Progenitor cell of endocrine pancreas (in vitro differentiated cells): ENCODE measurements at regions not wholly inside any gene's neighbourhood (a gene's known extent, or its start where the extent isn't known, plus 50 kb on each side); places are given as distances from the start of the nearest gene placed in this dataset.

Source experiments
- DNase-seq: peaks from one replicate; pipeline ENCODE4 v3.0.0; 2021; ENCODE audit warnings: low spot score; ENCODE audit not compliant: unreplicated experiment
- H3K27ac Mint-ChIP-seq: 2 replicates; pipeline ENCODE4 v1.8.0; 2021; ENCODE audit warnings: mild to moderate bottlenecking, moderate library complexity, mixed read lengths
- H3K27me3 Mint-ChIP-seq: 2 replicates; pipeline ENCODE4 v1.8.0; 2021; ENCODE audit warnings: mixed read lengths
- H3K36me3 Mint-ChIP-seq: 2 replicates; pipeline ENCODE4 v1.8.0; 2022; ENCODE audit warnings: mixed read lengths; ENCODE audit not compliant: insufficient read depth
- H3K4me1 Mint-ChIP-seq: 2 replicates; pipeline ENCODE4 v1.8.0; 2021; ENCODE audit warnings: low read depth, mixed read lengths
- H3K4me3 Mint-ChIP-seq: 2 replicates; pipeline ENCODE4 v1.8.0; 2021; ENCODE audit warnings: low read depth, mild to moderate bottlenecking, moderate library complexity, mixed read lengths
- H3K9me3 Mint-ChIP-seq: 2 replicates; pipeline ENCODE4 v1.8.0; 2021; ENCODE audit warnings: low read depth, mixed read lengths
- CTCF ChIP-seq: fragments of 200-600 bp; sonication (generic); IDR thresholded peaks from one replicate; pipeline ENCODE4 v1.5.0; 2021; ENCODE audit warnings: antibody characterized with exemption, mild to moderate bottlenecking; ENCODE audit not compliant: unreplicated experiment

GRCh38 chr11:111026241-111026640 lies 219.3 kb upstream of the POU2AF2 start:
- Mint-ChIP-seq H3K9me3 (peaks cover 15% of the 10 kb centered on the region), H3K4me1 (no peaks in the 10 kb centered on the region), H3K27ac (no peak overlapping the region), H3K36me3 (no peaks in the 10 kb centered on the region), H3K27me3 (peaks cover 5% of the 10 kb centered on the region), H3K4me3 (no peak overlapping the region)
- TF ChIP-seq CTCF: no peak
- no peak for DNase-seq

DNA sequence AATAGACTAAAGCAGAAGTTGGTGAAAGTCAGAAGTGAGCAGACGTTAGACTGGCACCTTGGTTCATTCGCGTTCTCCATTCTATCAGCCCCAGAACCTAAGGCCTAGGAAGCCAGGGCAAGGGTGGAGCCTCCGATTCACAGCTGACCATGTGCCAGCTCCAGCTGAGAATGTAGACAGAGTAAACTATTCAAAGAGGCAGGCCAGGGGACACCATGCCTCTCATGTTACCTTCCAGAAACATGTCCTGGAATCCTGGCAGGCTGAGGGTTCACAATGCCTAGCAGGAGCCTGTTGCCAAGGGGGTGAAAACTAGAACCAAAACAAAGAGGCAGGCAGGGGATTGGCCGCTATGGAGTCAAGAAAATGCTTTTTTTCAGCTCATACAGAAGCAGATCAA lies 224.4 kb upstream of the POU2AF2 start:
- Mint-ChIP-seq H3K4me3 (no peak overlapping the region), H3K9me3 (no peaks in the 10 kb centered on the region), H3K4me1 (no peaks in the 10 kb centered on the region), H3K27me3 (peaks cover 5% of the 10 kb centered on the region), H3K27ac (peak overlapping the region; percentile 74), H3K36me3 (no peaks in the 10 kb centered on the region)
- no peak for DNase-seq
- TF ChIP-seq CTCF: no peak

- Mint-ChIP-seq H3K27ac (no peak overlapping the region), H3K4me1 (no peaks in the 10 kb centered on the region), H3K9me3 (no peaks in the 10 kb centered on the region), H3K4me3 (no peak overlapping the region), H3K36me3 (no peaks in the 10 kb centered on the region), H3K27me3 (peaks cover 5% of the 10 kb centered on the region)
- no peak for TF ChIP-seq CTCF
- no peak for DNase-seq
Measured at GRCh38 chr11:111019871-111020670, 225.5 kb upstream of the POU2AF2 start.

- no peaks in the 10 kb centered on the region for H3K9me3 Mint-ChIP-seq
- H3K4me3 Mint-ChIP-seq: no peak overlapping the region
- DNase-seq: no peak
- TF ChIP-seq CTCF: no peak
- no peaks in the 10 kb centered on the region for H3K4me1 Mint-ChIP-seq
- no peaks in the 10 kb centered on the region for H3K36me3 Mint-ChIP-seq
- peaks cover 5% of the 10 kb centered on the region for H3K27me3 Mint-ChIP-seq
- no peak overlapping the region for H3K27ac Mint-ChIP-seq
Measured at GRCh38 chr11:111019451-111019850, 226.1 kb upstream of the POU2AF2 start.

- Mint-ChIP-seq H3K4me1 (no peaks in the 10 kb centered on the region), H3K27ac (no peak overlapping the region), H3K9me3 (no peaks in the 10 kb centered on the region), H3K4me3 (no peak overlapping the region), H3K36me3 (no peaks in the 10 kb centered on the region), H3K27me3 (peaks cover 5% of the 10 kb centered on the region)
- no peak for TF ChIP-seq CTCF
- no peak for DNase-seq
Measured at GRCh38 chr11:111018566-111018965, 227.0 kb upstream of the POU2AF2 start.
